CD4-positive, alpha-beta T cell treated with Interleukin-6 at 100 ng/mL for 8 hours (primary cell): ENCODE measurements at regions not wholly inside any gene's neighbourhood (a gene's known extent, or its start where the extent isn't known, plus 50 kb on each side); places are given as distances from the start of the nearest gene placed in this dataset.

Experiments used
- DNase-seq: peaks from one replicate; pipeline ENCODE4 v3.0.0-alpha.2; 2020; ENCODE audit warnings: mixed read lengths, low spot score

DNA sequence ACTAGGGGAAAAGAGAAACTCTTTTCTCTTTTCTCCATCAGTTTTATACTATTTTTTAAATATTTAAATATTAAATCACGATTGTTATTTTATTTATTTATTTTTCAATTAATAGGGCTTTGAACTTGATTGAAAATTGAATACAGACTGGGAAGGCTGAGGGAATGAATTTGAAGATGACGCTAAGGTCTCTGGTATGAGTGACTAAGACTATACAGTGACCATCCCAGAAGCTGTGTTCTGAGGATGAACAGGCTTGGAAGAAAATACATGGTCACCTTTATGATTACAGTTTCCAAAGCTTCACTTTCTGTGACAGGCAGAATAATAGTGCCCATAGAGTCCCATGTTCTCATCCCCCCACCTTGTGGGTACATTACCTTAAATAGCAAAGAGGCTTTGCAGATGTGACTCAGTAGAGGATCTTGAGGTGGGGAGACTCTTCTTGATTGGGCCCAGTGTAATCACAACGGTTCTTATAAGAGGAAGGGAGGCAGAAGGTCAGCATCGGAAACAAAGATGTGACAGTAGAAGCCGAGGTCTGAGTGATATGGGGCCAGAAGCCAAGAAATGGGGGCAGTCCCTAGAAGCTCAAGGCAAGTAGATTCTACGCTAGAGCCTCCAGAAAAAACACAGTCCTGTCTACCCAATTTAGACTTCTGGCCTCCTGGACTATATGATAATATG, 51.0 kb upstream of the LPP start:
- no peak for DNase-seq

GRCh38 chr3:188104050-188104449, 49.9 kb upstream of the LPP start:
- DNase-seq = no peak
